HCEC 1CT (cell line): ENCODE measurements at regions not wholly inside any gene's neighbourhood (a gene's known extent, or its start where the extent isn't known, plus 50 kb on each side); places are given as distances from the start of the nearest gene placed in this dataset.
"Not testable (repeated sequence)": the region's sequence is repeated elsewhere in the genome, so short reads cannot be mapped to it uniquely, and the experiment has no call there.

Experiments
- DNase-seq: peaks from one replicate; pipeline ENCODE4 v3.0.0-alpha.2; 2017

DNA sequence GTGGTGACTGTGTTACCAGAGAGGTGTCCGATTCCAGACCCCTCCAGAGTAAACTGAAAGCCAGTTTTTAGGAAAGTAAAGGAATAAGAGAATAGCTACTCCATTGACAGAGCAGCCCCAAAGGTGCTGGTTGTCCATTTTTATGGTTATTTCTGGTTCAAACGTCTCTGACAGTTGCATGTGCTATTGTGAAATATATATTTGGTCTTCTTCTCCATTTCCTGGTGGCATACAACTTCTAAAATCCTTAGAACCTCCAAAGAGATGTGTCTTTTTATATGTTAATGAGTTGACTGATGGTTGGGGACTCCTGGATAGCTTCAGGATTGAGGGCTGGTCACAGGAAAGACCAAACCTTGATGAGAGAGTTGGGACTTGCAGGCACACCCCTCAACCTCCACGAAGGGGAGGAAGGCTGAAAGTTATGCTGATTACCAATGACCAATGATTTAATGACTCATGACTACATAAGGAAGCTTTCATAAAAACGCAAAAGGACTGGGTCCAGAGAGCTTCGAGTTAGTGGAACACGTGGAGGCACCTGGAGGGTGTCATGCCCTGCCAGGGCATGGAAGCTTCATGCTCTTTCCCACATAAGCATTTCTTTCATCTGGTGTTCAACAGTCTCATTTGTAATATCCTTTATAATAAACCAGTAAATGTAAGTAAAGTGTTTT is 100.7 kb downstream of the SLC16A1 start:
- no peak for DNase-seq

- DNase-seq, result not testable (repeated sequence)
These were observed 101.5 kb downstream of the SLC16A1 start for GRCh38 chr1:112854368-112854984.

- DNase-seq, result not testable (repeated sequence)
These were observed 102.1 kb downstream of the SLC16A1 start for GRCh38 chr1:112853915-112854314.

- no peak for DNase-seq
These were observed 103.1 kb downstream of the SLC16A1 start for GRCh38 chr1:112852934-112853333.

GRCh38 chr1:112852276-112852675 is 103.7 kb downstream of the SLC16A1 start:
- DNase-seq, result no peak

- DNase-seq, result no peak
These were observed 105.8 kb downstream of the SLC16A1 start for GRCh38 chr1:112850034-112850757.

DNA sequence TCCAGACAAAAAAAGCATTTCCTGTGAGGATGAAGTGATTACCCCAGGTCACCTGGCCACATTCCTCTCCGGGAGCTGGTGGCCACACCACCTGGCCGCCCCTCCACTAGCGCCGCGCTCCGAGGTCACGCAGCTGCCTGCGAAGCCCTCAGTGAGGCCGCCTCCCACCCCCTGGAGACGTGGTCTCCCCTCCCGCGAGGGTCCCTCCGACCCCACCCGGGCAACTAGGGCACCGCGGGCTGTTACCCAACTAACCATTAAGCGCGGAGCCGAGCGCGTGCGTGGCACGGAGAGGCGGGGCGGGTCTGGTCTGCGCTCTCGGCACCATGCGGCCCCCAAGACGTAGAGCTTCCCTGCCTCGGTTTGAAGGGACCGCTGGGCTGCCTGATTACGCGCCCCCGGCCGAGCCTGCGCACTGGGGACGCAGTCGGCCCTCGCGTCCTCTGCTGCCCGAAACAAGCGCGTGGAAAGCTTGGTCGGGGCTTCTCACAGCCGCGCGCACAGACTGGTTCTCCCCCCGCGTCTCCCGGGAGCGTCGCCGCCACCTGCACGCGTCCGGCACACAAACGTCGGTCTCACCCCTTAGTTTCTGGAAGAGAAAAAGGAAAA is 106.5 kb downstream of the SLC16A1 start:
- DNase-seq, result no peak

- DNase-seq, result no peak
These were observed 114.2 kb downstream of the SLC16A1 start for GRCh38 chr1:112841825-112842224.

- no peak for DNase-seq
These were observed 115.1 kb downstream of the SLC16A1 start for GRCh38 chr1:112840631-112841624.

DNA sequence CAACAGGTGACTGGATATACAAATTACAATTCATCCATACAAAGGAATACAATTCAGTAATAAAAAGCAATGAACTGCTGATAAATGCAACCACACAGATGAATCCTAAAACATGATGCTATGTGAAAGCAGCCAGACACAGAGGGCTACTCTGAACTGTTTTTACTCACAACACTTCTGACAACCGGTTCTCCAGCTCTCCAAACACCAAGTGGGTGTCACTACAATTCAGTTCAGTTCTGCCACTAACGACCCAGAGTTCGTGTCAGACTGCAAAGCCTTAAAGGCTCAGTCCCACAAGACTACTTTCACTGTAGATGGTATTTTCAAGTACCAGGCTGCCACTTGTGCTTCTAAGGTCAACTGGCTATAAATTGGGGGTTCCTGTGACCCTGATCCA is 119.4 kb downstream of the SLC16A1 start:
- no peak for DNase-seq

- DNase-seq, result no peak
These were observed 118.7 kb upstream of the PPM1J start for GRCh38 chr1:112833806-112834205.

DNA sequence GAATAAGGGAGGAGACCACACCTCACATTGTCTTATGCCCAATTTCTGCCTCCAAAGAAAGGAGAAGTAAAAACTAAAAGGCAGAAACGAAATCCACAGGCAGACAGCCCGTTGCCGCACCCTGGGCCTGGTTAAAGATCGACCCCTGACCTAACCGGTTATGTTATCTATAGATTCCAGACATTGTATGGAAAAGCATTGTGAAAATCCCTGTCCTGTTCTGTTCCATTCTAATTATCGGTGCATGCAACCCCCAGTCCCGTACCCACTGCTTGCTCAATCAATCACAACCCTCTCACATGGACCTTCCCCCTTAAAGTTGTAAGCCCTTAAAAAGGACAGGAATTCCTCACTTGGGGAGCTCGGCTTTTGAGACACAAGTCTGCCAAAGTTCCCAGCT is 117.1 kb upstream of the PPM1J start:
- DNase-seq, result not testable (repeated sequence)

- not testable (repeated sequence) for DNase-seq
These were observed 114.6 kb upstream of the PPM1J start for GRCh38 chr1:112829691-112830090.

GRCh38 chr1:112828716-112829115 is 113.6 kb upstream of the PPM1J start:
- no peak for DNase-seq

DNA sequence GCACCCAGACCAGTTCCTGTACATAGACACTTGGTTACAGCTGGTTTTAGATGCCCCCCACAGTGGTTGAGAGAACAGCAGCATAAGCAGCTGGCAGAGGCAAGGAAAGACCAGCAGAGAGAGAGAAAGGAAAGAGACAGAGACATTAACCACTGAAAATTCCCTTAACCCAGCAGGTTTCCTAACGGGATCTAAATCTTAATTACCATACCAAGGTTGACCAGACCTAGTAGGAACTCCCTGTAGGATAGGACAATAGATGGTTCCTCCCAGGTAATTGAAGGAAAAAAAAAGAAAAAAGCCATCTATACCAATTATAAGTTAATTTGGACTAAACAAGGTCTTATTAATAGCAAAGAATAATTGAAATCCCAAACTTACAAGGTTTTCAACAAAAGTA is 112.3 kb upstream of the PPM1J start:
- not testable (repeated sequence) for DNase-seq

DNA sequence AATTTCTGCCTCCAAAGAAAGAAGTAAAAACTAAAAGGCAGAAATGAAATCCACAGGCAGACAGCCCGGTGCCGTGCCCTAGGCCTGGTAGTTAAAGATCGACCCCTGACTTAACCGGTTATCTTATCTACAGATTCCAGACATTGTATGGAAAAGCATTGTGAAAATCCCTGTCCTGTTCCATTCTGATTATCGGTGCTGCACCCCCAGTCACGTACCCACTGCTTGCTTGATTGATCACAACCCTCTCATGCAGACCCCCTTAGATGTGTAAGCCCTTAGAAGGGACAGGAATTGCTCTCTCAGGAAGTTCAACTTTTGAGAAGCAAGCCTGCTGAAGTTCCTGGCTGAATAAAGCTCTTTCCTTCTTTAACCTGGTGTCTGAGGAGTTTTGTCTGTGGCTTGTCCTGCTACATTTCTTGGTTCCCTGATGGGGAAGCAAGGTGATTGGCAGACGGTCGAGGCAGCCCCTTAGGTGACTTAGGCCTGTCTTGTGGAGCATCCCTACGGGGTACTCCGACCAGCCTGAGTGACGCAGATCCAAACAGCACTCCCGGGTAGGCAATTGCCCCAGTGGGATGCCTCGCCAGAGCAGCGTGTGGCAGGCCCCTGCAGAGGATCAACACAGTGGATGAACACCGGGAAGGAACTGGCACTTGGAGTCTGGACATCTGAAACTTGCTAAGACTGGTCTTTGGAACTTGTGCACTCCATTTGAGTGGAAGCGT is 111.2 kb upstream of the PPM1J start:
- DNase-seq, result no peak

- not testable (repeated sequence) for DNase-seq
These were observed 110.6 kb upstream of the PPM1J start for GRCh38 chr1:112825563-112826216.

DNA sequence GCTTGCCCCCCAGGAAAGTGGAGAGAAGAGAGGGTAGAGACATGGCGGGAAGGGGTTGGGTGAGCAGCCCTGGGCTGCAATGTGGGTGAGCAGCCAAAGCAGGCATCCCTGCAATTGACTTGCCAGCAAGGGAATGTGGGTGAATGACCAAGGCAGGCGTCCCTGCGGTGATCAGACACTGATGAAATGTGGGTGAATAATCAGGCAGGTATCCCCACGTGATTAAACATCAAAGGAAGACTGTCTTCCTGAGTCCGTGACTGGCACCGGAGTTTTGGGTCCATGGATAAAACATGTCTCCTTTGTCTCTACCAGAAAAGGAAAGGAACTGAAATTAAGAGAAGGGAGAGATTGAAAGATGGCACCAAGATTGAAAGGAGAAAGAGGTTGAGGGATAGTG is 109.9 kb upstream of the PPM1J start:
- DNase-seq, result not testable (repeated sequence)

DNA sequence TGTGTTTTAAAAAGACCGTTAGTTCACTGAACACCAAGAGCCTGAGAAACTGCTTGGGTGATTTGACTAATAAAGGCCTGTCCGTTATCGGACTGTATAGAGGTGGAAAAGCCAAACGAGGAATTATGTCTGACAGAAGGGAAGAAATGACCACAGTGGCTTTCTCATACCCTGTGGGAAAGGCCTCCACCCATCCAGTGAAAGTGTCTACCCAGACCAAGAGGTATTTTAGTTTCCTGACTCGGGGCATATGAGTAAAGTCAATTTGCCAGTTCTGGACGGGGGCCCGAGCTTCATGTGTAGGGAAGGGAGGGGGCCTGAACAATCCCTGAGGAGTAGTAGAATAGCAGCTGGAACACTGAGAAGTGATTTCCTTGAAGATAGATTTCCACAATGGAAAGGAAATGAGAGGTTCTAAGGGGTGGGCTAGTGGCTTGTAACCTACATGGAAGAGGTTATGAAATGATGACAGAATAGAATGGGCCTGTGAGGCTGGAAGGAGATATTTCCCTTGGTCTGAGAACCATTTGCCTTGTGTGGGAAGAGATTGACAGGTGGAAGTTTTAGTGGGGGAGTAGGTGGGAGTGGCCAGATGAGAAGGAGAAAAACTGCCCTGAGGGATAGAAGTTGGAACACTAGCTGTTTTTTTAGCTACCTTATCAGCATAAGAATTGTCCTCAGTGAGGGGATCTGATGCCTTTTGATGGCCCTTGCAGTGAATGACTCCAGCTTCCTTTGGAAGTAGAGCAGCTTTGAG is 106.4 kb upstream of the PPM1J start:
- not testable (repeated sequence) for DNase-seq

DNA sequence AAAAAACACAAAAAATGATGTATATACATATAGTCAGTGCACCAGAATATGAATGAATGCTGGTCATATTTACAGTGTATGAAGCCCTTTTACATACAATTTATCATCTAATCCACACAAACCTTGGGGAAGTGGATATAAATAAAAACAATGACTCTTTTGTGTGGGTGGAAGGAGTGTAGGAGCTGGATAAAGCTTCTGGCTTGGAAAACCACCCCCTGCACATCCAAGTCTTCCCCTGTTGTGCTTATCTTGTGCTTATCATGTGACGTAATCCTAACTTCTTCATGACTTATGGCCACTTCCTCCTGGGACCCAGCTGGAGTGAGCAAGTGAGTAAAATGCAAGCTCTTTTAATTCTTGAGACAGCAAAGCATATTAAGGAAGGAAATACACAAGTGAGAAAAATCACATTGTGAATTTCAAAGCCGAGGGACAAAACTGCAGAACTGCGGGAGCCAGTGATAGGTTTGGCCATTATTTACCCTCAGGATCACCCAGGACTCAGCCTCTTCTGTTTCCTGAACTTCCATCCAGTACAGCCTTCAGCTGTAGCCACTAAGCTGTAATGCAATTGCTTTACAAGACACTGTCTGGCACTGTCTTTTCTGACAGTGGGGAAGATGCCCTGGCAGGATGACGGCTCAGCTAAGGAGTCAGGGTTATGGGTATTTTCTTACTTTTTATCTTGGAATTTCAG is 104.0 kb upstream of the PPM1J start:
- DNase-seq, result peak; percentile 55
